ENCODE measurements at regions not wholly inside any gene's neighbourhood (a gene's known extent, or its start where the extent isn't known, plus 50 kb on each side); places are given as distances from the start of the nearest gene placed in this dataset.

GRCh38 chr10:128306535-128306934 is 180.3 kb upstream of the MKI67 start:
- Histone ChIP-seq H3K4me3 (ENCODE audit: insufficient read depth, low read depth, low read length, poor library complexity, severe bottlenecking) (no peak overlapping the region), H3K4me1 (ENCODE audit: control insufficient read depth, insufficient read depth, low read length, poor library complexity, severe bottlenecking) (no peaks in the 10 kb centered on the region), H3K27me3 (replicated peaks; ENCODE audit: control insufficient read depth, insufficient read depth, low read length, poor library complexity, severe bottlenecking) (no peaks in the 10 kb centered on the region), H3K36me3 (ENCODE audit: control insufficient read depth, insufficient read depth, low read length) (no peaks in the 10 kb centered on the region), H3K9me3 (ENCODE audit: control insufficient read depth, low read length) (no peaks in the 10 kb centered on the region), H3K27ac (ENCODE audit: insufficient read depth, low read length, poor library complexity, severe bottlenecking) (no peak overlapping the region)
- DNase-seq = no peak

DNA sequence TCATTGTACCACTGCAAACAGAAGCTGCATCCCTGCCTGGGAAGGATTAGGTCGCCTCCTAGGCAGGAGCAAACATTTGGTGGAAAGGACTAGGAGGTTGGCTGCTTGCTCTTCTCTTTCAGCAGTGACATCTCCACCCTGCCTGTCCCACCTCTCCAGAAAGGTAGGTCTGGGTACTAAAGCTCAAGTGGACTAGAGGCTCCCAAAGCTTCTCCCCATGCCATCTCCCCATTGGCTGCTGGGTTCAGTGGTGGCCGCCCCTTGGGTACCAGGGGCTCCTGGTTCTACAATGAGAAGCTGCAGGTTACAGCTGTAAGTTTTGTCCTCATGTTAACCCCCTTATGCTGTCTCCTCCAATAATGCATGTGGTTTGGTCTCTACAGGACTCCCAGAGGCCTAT is 180.7 kb upstream of the MKI67 start:
- no peak for DNase-seq
- Histone ChIP-seq H3K27me3 (replicated peaks; ENCODE audit: control insufficient read depth, insufficient read depth, low read length, poor library complexity, severe bottlenecking) (no peaks in the 10 kb centered on the region), H3K27ac (ENCODE audit: insufficient read depth, low read length, poor library complexity, severe bottlenecking) (no peak overlapping the region), H3K4me3 (ENCODE audit: insufficient read depth, low read depth, low read length, poor library complexity, severe bottlenecking) (no peak overlapping the region), H3K4me1 (ENCODE audit: control insufficient read depth, insufficient read depth, low read length, poor library complexity, severe bottlenecking) (no peaks in the 10 kb centered on the region), H3K36me3 (ENCODE audit: control insufficient read depth, insufficient read depth, low read length) (no peaks in the 10 kb centered on the region), H3K9me3 (ENCODE audit: control insufficient read depth, low read length) (no peaks in the 10 kb centered on the region)

GRCh38 chr10:128307820-128308219 is 181.6 kb upstream of the MKI67 start:
- no peaks in the 10 kb centered on the region for H3K27me3 ChIP-seq (replicated peaks; ENCODE audit: control insufficient read depth, insufficient read depth, low read length, poor library complexity, severe bottlenecking)
- H3K27ac ChIP-seq (ENCODE audit: insufficient read depth, low read length, poor library complexity, severe bottlenecking) = no peak overlapping the region
- H3K4me3 ChIP-seq (ENCODE audit: insufficient read depth, low read depth, low read length, poor library complexity, severe bottlenecking) = no peak overlapping the region
- no peaks in the 10 kb centered on the region for H3K36me3 ChIP-seq (ENCODE audit: control insufficient read depth, insufficient read depth, low read length)
- no peaks in the 10 kb centered on the region for H3K9me3 ChIP-seq (ENCODE audit: control insufficient read depth, low read length)
- DNase-seq = no peak
- no peaks in the 10 kb centered on the region for H3K4me1 ChIP-seq (ENCODE audit: control insufficient read depth, insufficient read depth, low read length, poor library complexity, severe bottlenecking)

DNA sequence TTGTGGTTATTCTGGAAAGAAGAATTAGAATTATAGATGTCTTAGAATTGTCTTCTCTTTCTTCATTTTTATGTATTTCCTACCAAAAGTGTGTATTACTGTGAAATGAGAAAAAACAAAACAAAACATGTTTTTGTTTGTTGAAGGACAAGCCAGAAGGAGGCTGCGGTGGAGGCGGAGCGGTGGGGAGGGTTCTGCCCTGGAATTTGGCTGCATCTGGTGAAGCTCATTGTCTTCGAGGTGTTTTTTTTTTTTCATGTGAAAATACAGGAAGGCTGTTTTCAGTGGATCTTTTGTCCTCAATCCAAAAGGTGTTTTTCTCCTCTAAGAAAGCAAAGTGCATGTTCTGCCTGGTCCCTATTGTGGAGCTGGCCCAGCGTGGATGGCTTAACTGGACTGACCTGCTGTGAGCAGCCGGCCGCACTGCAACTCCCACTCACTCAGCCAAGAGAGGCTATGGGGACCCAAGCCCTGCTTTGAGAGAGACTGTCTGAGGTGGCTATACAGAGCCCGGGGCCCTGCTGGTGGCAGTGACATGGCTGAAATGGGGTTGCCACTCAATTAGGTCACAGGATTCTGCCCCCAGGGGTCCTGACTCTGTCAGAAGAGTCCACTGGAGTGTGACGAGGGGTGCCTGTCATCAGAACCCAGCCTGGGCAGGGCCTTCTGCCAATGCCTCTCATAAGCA is 184.9 kb upstream of the MKI67 start:
- Histone ChIP-seq H3K4me1 (ENCODE audit: control insufficient read depth, insufficient read depth, low read length, poor library complexity, severe bottlenecking) (no peaks in the 10 kb centered on the region), H3K9me3 (ENCODE audit: control insufficient read depth, low read length) (no peaks in the 10 kb centered on the region)
- DNase-seq = no peak

GRCh38 chr10:128312250-128312649 is 186.0 kb upstream of the MKI67 start:
- H3K4me1 ChIP-seq (ENCODE audit: control insufficient read depth, insufficient read depth, low read length, poor library complexity, severe bottlenecking) = no peaks in the 10 kb centered on the region

More for the DNA sequence above, 184.9 kb upstream of the MKI67 start:
- Histone ChIP-seq H3K4me3 (ENCODE audit: insufficient read depth, low read depth, low read length, poor library complexity, severe bottlenecking) (no peak overlapping the region), H3K27ac (ENCODE audit: insufficient read depth, low read length, poor library complexity, severe bottlenecking) (no peak overlapping the region), H3K36me3 (ENCODE audit: control insufficient read depth, insufficient read depth, low read length) (no peaks in the 10 kb centered on the region), H3K27me3 (replicated peaks; ENCODE audit: control insufficient read depth, insufficient read depth, low read length, poor library complexity, severe bottlenecking) (no peaks in the 10 kb centered on the region)

GRCh38 chr10:128314686-128315085 is 188.5 kb upstream of the MKI67 start:
- DNase-seq = no peak
- H3K4me3 ChIP-seq (ENCODE audit: insufficient read depth, low read depth, low read length, poor library complexity, severe bottlenecking) = no peak overlapping the region
- no peak overlapping the region for H3K27ac ChIP-seq (ENCODE audit: insufficient read depth, low read length, poor library complexity, severe bottlenecking)
- H3K27me3 ChIP-seq (replicated peaks; ENCODE audit: control insufficient read depth, insufficient read depth, low read length, poor library complexity, severe bottlenecking) = no peaks in the 10 kb centered on the region
- H3K9me3 ChIP-seq (ENCODE audit: control insufficient read depth, low read length) = no peaks in the 10 kb centered on the region
- H3K4me1 ChIP-seq (ENCODE audit: control insufficient read depth, insufficient read depth, low read length, poor library complexity, severe bottlenecking) = no peaks in the 10 kb centered on the region
- no peaks in the 10 kb centered on the region for H3K36me3 ChIP-seq (ENCODE audit: control insufficient read depth, insufficient read depth, low read length)

More at GRCh38 chr10:128312250-128312649, 186.0 kb upstream of the MKI67 start:
- Histone ChIP-seq H3K9me3 (ENCODE audit: control insufficient read depth, low read length) (no peaks in the 10 kb centered on the region), H3K4me3 (ENCODE audit: insufficient read depth, low read depth, low read length, poor library complexity, severe bottlenecking) (no peak overlapping the region), H3K36me3 (ENCODE audit: control insufficient read depth, insufficient read depth, low read length) (no peaks in the 10 kb centered on the region), H3K27me3 (replicated peaks; ENCODE audit: control insufficient read depth, insufficient read depth, low read length, poor library complexity, severe bottlenecking) (no peaks in the 10 kb centered on the region), H3K27ac (ENCODE audit: insufficient read depth, low read length, poor library complexity, severe bottlenecking) (no peak overlapping the region)
- no peak for DNase-seq

GRCh38 chr10:128316121-128316726 is 190.0 kb upstream of the MKI67 start:
- DNase-seq = no peak
- H3K27me3 ChIP-seq (replicated peaks; ENCODE audit: control insufficient read depth, insufficient read depth, low read length, poor library complexity, severe bottlenecking) = no peaks in the 10 kb centered on the region
- H3K36me3 ChIP-seq (ENCODE audit: control insufficient read depth, insufficient read depth, low read length) = no peaks in the 10 kb centered on the region
- no peaks in the 10 kb centered on the region for H3K4me1 ChIP-seq (ENCODE audit: control insufficient read depth, insufficient read depth, low read length, poor library complexity, severe bottlenecking)
- no peaks in the 10 kb centered on the region for H3K9me3 ChIP-seq (ENCODE audit: control insufficient read depth, low read length)
- H3K4me3 ChIP-seq (ENCODE audit: insufficient read depth, low read depth, low read length, poor library complexity, severe bottlenecking) = no peak overlapping the region
- no peak overlapping the region for H3K27ac ChIP-seq (ENCODE audit: insufficient read depth, low read length, poor library complexity, severe bottlenecking)

GRCh38 chr10:128316925-128317324 is 190.7 kb upstream of the MKI67 start:
- Histone ChIP-seq H3K27me3 (replicated peaks; ENCODE audit: control insufficient read depth, insufficient read depth, low read length, poor library complexity, severe bottlenecking) (no peaks in the 10 kb centered on the region), H3K36me3 (ENCODE audit: control insufficient read depth, insufficient read depth, low read length) (no peaks in the 10 kb centered on the region), H3K9me3 (ENCODE audit: control insufficient read depth, low read length) (no peaks in the 10 kb centered on the region), H3K4me3 (ENCODE audit: insufficient read depth, low read depth, low read length, poor library complexity, severe bottlenecking) (no peak overlapping the region), H3K4me1 (ENCODE audit: control insufficient read depth, insufficient read depth, low read length, poor library complexity, severe bottlenecking) (no peaks in the 10 kb centered on the region), H3K27ac (ENCODE audit: insufficient read depth, low read length, poor library complexity, severe bottlenecking) (no peak overlapping the region)
- DNase-seq = no peak

GRCh38 chr10:128318366-128318765 is 192.1 kb upstream of the MKI67 start:
- H3K4me3 ChIP-seq (ENCODE audit: insufficient read depth, low read depth, low read length, poor library complexity, severe bottlenecking) = no peak overlapping the region
- no peaks in the 10 kb centered on the region for H3K4me1 ChIP-seq (ENCODE audit: control insufficient read depth, insufficient read depth, low read length, poor library complexity, severe bottlenecking)
- no peaks in the 10 kb centered on the region for H3K36me3 ChIP-seq (ENCODE audit: control insufficient read depth, insufficient read depth, low read length)
- no peaks in the 10 kb centered on the region for H3K27me3 ChIP-seq (replicated peaks; ENCODE audit: control insufficient read depth, insufficient read depth, low read length, poor library complexity, severe bottlenecking)
- H3K27ac ChIP-seq (ENCODE audit: insufficient read depth, low read length, poor library complexity, severe bottlenecking) = no peak overlapping the region
- no peak for DNase-seq
- H3K9me3 ChIP-seq (ENCODE audit: control insufficient read depth, low read length) = no peaks in the 10 kb centered on the region

DNA sequence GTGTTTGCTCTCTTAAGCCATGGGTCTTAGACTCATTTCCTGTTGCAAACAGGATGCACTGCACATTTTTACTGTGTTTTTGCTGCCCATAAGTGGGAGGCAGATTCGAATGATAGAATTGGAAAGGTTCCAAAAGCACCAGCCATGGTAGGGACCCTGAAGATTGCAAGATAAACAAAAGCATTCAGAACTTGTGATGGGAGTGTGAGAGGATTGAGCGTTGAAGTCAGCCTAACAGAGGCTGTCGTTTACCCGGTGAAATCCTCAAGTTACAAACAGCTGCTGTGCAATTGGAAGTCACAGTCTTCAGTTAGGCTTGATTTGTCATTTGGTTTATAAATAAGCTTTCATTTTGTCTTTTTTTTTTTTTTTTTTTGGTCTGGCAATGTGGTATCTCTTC is 192.7 kb upstream of the MKI67 start:
- H3K4me1 ChIP-seq (ENCODE audit: control insufficient read depth, insufficient read depth, low read length, poor library complexity, severe bottlenecking) = no peaks in the 10 kb centered on the region
- H3K27me3 ChIP-seq (replicated peaks; ENCODE audit: control insufficient read depth, insufficient read depth, low read length, poor library complexity, severe bottlenecking) = no peaks in the 10 kb centered on the region
- no peak overlapping the region for H3K4me3 ChIP-seq (ENCODE audit: insufficient read depth, low read depth, low read length, poor library complexity, severe bottlenecking)
- H3K27ac ChIP-seq (ENCODE audit: insufficient read depth, low read length, poor library complexity, severe bottlenecking) = no peak overlapping the region
- no peaks in the 10 kb centered on the region for H3K36me3 ChIP-seq (ENCODE audit: control insufficient read depth, insufficient read depth, low read length)
- DNase-seq = no peak
- H3K9me3 ChIP-seq (ENCODE audit: control insufficient read depth, low read length) = no peaks in the 10 kb centered on the region
